HG02759 (cell line): ENCODE measurements at regions not wholly inside any gene's neighbourhood (a gene's known extent, or its start where the extent isn't known, plus 50 kb on each side); places are given as distances from the start of the nearest gene placed in this dataset.

Source experiments
- ATAC-seq: cut with Tn5 transposase; IDR thresholded peaks from one replicate; pipeline ENCODE4 v1.9.1; 2021; ENCODE audit warnings: mild to moderate bottlenecking, moderate library complexity; ENCODE audit not compliant: unreplicated experiment

- ATAC-seq: no peak
These were observed 149.1 kb upstream of the WDR11 start for GRCh38 chr10:120702032-120702431.

- no peak for ATAC-seq
These were observed 145.9 kb upstream of the WDR11 start for GRCh38 chr10:120705309-120705708.

GRCh38 chr10:120710076-120710475, 141.1 kb upstream of the WDR11 start:
- ATAC-seq: no peak

GRCh38 chr10:120711860-120712259, 139.3 kb upstream of the WDR11 start:
- no peak for ATAC-seq

- ATAC-seq: no peak
These were observed 137.5 kb upstream of the WDR11 start for GRCh38 chr10:120713573-120714205.

GRCh38 chr10:120715171-120715570, 136.0 kb upstream of the WDR11 start:
- ATAC-seq: no peak

- ATAC-seq: no peak
These were observed 131.8 kb upstream of the WDR11 start for GRCh38 chr10:120719333-120719732.

GRCh38 chr10:120727001-120727400, 124.2 kb upstream of the WDR11 start:
- ATAC-seq: no peak

GRCh38 chr10:120729547-120729946, 121.6 kb upstream of the WDR11 start:
- no peak for ATAC-seq

GRCh38 chr10:120732067-120732466, 119.1 kb upstream of the WDR11 start:
- no peak for ATAC-seq

GRCh38 chr10:120732643-120733313, 118.4 kb upstream of the WDR11 start:
- no peak for ATAC-seq

- no peak for ATAC-seq
These were observed 116.6 kb upstream of the WDR11 start for GRCh38 chr10:120734483-120735078.

- no peak for ATAC-seq
These were observed 115.8 kb upstream of the WDR11 start for GRCh38 chr10:120735315-120735714.

GRCh38 chr10:120735773-120736371, 115.3 kb upstream of the WDR11 start:
- ATAC-seq: peak; percentile 52

GRCh38 chr10:120736377-120736776, 114.8 kb upstream of the WDR11 start:
- ATAC-seq: no peak

GRCh38 chr10:120738658-120739057, 112.5 kb upstream of the WDR11 start:
- ATAC-seq: no peak

GRCh38 chr10:120741396-120741795, 109.8 kb upstream of the WDR11 start:
- ATAC-seq: no peak

GRCh38 chr10:120742373-120742772, 108.8 kb upstream of the WDR11 start:
- ATAC-seq: no peak

- ATAC-seq: no peak
These were observed 107.1 kb upstream of the WDR11 start for GRCh38 chr10:120744040-120744439.

GRCh38 chr10:120746001-120746777, 105.0 kb upstream of the WDR11 start:
- ATAC-seq: no peak

- no peak for ATAC-seq
These were observed 102.6 kb upstream of the WDR11 start for GRCh38 chr10:120748519-120748918.
